Upper lobe of left lung (tissue), 4 donors: ENCODE measurements at regions not wholly inside any gene's neighbourhood (a gene's known extent, or its start where the extent isn't known, plus 50 kb on each side); places are given as distances from the start of the nearest gene placed in this dataset.

ENCODE experiments used
- POLR2A ChIP-seq, 4 donors: fragments of 450-650 bp; IDR thresholded peaks; one replicate each; pipeline ENCODE4 v1.5.1; 2016 to 2017; ENCODE audit warnings: antibody characterized with exemption in 4 of 4, mild to moderate bottlenecking in 2 of 4
- POLR2AphosphoS5 ChIP-seq, 2 donors: sonication (generic); formaldehyde crosslinking; IDR thresholded peaks; one replicate each; pipeline ENCODE4 v1.5.1; 2017; ENCODE audit warnings: antibody characterized with exemption in 2 of 2
- TF ChIP-seq, protein P1 (sequence below), 6 experiments: fragments of 450-650 bp in 4 of 6; fragments of 200-600 bp in 2 of 6; sonication (generic) in 2 of 6; IDR thresholded peaks; one replicate each; pipeline ENCODE4 v1.5.1; 2016 to 2019; ENCODE audit warnings: antibody characterized with exemption in 6 of 6

DNA sequence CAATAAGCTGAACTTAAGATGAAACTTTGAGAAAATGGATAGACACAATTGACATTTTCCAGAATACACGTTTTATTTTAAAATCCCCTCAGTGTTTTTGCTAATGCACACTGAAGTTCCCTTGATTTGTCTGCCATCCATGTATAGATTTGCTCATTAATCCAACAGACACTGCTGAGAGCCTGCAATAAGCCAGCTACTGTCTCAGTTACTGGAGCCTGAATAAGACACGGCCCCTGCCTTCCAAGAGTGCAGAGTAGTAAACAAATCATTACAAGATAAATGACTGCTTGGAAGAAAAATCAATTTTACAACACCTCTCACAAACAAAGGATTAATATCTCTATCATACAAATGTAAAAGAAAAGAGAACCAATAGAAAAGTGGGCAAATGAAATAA lies 130.1 kb downstream of the TLR5 start:
- TF ChIP-seq POLR2A (IDR thresholded peaks at IDR 0.05) (no peak), POLR2AphosphoS5 (IDR thresholded peaks at IDR 0.05) (no peak)
- TF ChIP-seq, protein P1, sequence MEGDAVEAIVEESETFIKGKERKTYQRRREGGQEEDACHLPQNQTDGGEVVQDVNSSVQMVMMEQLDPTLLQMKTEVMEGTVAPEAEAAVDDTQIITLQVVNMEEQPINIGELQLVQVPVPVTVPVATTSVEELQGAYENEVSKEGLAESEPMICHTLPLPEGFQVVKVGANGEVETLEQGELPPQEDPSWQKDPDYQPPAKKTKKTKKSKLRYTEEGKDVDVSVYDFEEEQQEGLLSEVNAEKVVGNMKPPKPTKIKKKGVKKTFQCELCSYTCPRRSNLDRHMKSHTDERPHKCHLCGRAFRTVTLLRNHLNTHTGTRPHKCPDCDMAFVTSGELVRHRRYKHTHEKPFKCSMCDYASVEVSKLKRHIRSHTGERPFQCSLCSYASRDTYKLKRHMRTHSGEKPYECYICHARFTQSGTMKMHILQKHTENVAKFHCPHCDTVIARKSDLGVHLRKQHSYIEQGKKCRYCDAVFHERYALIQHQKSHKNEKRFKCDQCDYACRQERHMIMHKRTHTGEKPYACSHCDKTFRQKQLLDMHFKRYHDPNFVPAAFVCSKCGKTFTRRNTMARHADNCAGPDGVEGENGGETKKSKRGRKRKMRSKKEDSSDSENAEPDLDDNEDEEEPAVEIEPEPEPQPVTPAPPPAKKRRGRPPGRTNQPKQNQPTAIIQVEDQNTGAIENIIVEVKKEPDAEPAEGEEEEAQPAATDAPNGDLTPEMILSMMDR (IDR thresholded peaks at IDR 0.05) = no peak
